ENCODE measurements at regions not wholly inside any gene's neighbourhood (a gene's known extent, or its start where the extent isn't known, plus 50 kb on each side); places are given as distances from the start of the nearest gene placed in this dataset.

- no peak overlapping the region for H3K14ac ChIP-seq (ENCODE audit: low read length)
- no peak for DNase-seq
- no peak overlapping the region for H3K4me3 ChIP-seq (ENCODE audit: low read depth, low read length)
- H2BK120ac ChIP-seq (ENCODE audit: insufficient read depth, low read length, poor library complexity), result no peak overlapping the region
- H3K9me3 ChIP-seq (ENCODE audit: insufficient read depth, low read depth, low read length), result peaks cover 2% of the 10 kb centered on the region
- H3K23ac ChIP-seq (ENCODE audit: low read length), result no peak overlapping the region
- no peaks in the 10 kb centered on the region for H3K79me2 ChIP-seq (ENCODE audit: control insufficient read depth, insufficient read depth, low read length, poor library complexity)
- no peak overlapping the region for H3K4me2 ChIP-seq (ENCODE audit: low read length)
- no peak overlapping the region for H4K8ac ChIP-seq (ENCODE audit: low read depth, low read length)
- H2AFZ ChIP-seq (ENCODE audit: insufficient read depth, low read length, poor library complexity), result no peak overlapping the region
- H3K36me3 ChIP-seq (ENCODE audit: control insufficient read depth in 1 of 2, insufficient read depth in 2 of 2, low read length in 2 of 2), result no peaks in the 10 kb centered on the region
- no peak overlapping the region for H3K4ac ChIP-seq (ENCODE audit: low read depth, low read length)
- H3K18ac ChIP-seq (ENCODE audit: low read length), result no peak overlapping the region
- no peak overlapping the region for H2BK12ac ChIP-seq (ENCODE audit: low read length)
- H3K79me1 ChIP-seq (ENCODE audit: low read length), result no peaks in the 10 kb centered on the region
- no peak overlapping the region for H3K27ac ChIP-seq (ENCODE audit: low read depth, low read length)
- no peaks in the 10 kb centered on the region for H3K4me1 ChIP-seq (ENCODE audit: control insufficient read depth in 1 of 2, insufficient read depth in 2 of 2, low read length in 2 of 2)
- H2AK5ac ChIP-seq (ENCODE audit: low read length), result no peak overlapping the region
- no peak overlapping the region for H2BK5ac ChIP-seq (ENCODE audit: low read depth, low read length, poor library complexity)
- no CpG with 5 or more reads among the region's 3 CpGs for WGBS (ENCODE audit: extremely low coverage, insufficient coverage, insufficient read length)
- H4K12ac ChIP-seq (ENCODE audit: low read depth, low read length), result no peak overlapping the region
- H3K9ac ChIP-seq (ENCODE audit: low read length), result no peak overlapping the region
- H3K27me3 ChIP-seq (ENCODE audit: insufficient read depth, low read length), result no peaks in the 10 kb centered on the region
- no peak overlapping the region for H4K91ac ChIP-seq (ENCODE audit: low read depth, low read length)
These were observed 728.8 kb downstream of the RNF144A start for GRCh38 chr2:7646024-7646423.

- no peaks in the 10 kb centered on the region for H3K79me2 ChIP-seq (ENCODE audit: control insufficient read depth, insufficient read depth, low read length, poor library complexity)
- no peak overlapping the region for H3K4me2 ChIP-seq (ENCODE audit: low read length)
- no peaks in the 10 kb centered on the region for H3K79me1 ChIP-seq (ENCODE audit: low read length)
- no peak overlapping the region for H3K9ac ChIP-seq (ENCODE audit: low read length)
- no peak overlapping the region for H2BK5ac ChIP-seq (ENCODE audit: low read depth, low read length, poor library complexity)
- H4K91ac ChIP-seq (ENCODE audit: low read depth, low read length), result no peak overlapping the region
- no peak overlapping the region for H3K4ac ChIP-seq (ENCODE audit: low read depth, low read length)
- no peak overlapping the region for H4K12ac ChIP-seq (ENCODE audit: low read depth, low read length)
- WGBS (ENCODE audit: extremely low coverage, insufficient coverage, insufficient read length), result no CpG with 5 or more reads among the region's 6 CpGs
- no peak overlapping the region for H2BK120ac ChIP-seq (ENCODE audit: insufficient read depth, low read length, poor library complexity)
- H3K14ac ChIP-seq (ENCODE audit: low read length), result no peak overlapping the region
- H3K23ac ChIP-seq (ENCODE audit: low read length), result no peak overlapping the region
- no peak overlapping the region for H4K8ac ChIP-seq (ENCODE audit: low read depth, low read length)
- H3K18ac ChIP-seq (ENCODE audit: low read length), result no peak overlapping the region
- H2AK5ac ChIP-seq (ENCODE audit: low read length), result no peak overlapping the region
- H3K4me3 ChIP-seq (ENCODE audit: low read depth, low read length), result no peak overlapping the region
- no peaks in the 10 kb centered on the region for H3K36me3 ChIP-seq (ENCODE audit: control insufficient read depth in 1 of 2, insufficient read depth in 2 of 2, low read length in 2 of 2)
- H3K4me1 ChIP-seq (ENCODE audit: control insufficient read depth in 1 of 2, insufficient read depth in 2 of 2, low read length in 2 of 2), result no peaks in the 10 kb centered on the region
- DNase-seq, result no peak
- no peak overlapping the region for H2AFZ ChIP-seq (ENCODE audit: insufficient read depth, low read length, poor library complexity)
- H3K9me3 ChIP-seq (ENCODE audit: insufficient read depth, low read depth, low read length), result peaks cover 2% of the 10 kb centered on the region
- H2BK12ac ChIP-seq (ENCODE audit: low read length), result no peak overlapping the region
- no peaks in the 10 kb centered on the region for H3K27me3 ChIP-seq (ENCODE audit: insufficient read depth, low read length)
- no peak overlapping the region for H3K27ac ChIP-seq (ENCODE audit: low read depth, low read length)
These were observed 729.4 kb downstream of the RNF144A start for GRCh38 chr2:7646661-7647060.

GRCh38 chr2:7648221-7648795 is 731.1 kb downstream of the RNF144A start:
- no peak overlapping the region for H2AFZ ChIP-seq (ENCODE audit: insufficient read depth, low read length, poor library complexity)
- H3K4me1 ChIP-seq (ENCODE audit: control insufficient read depth in 1 of 2, insufficient read depth in 2 of 2, low read length in 2 of 2), result no peaks in the 10 kb centered on the region
- H3K9ac ChIP-seq (ENCODE audit: low read length), result no peak overlapping the region
- H3K9me3 ChIP-seq (ENCODE audit: insufficient read depth, low read depth, low read length), result no peaks in the 10 kb centered on the region
- H3K4ac ChIP-seq (ENCODE audit: low read depth, low read length), result no peak overlapping the region
- H4K8ac ChIP-seq (ENCODE audit: low read depth, low read length), result no peak overlapping the region
- no peak overlapping the region for H4K12ac ChIP-seq (ENCODE audit: low read depth, low read length)
- no peak overlapping the region for H3K27ac ChIP-seq (ENCODE audit: low read depth, low read length)
- H2BK12ac ChIP-seq (ENCODE audit: low read length), result no peak overlapping the region
- H3K4me2 ChIP-seq (ENCODE audit: low read length), result no peak overlapping the region
- no peaks in the 10 kb centered on the region for H3K79me1 ChIP-seq (ENCODE audit: low read length)
- H4K91ac ChIP-seq (ENCODE audit: low read depth, low read length), result no peak overlapping the region
- no peaks in the 10 kb centered on the region for H3K27me3 ChIP-seq (ENCODE audit: insufficient read depth, low read length)
- no peaks in the 10 kb centered on the region for H3K36me3 ChIP-seq (ENCODE audit: control insufficient read depth in 1 of 2, insufficient read depth in 2 of 2, low read length in 2 of 2)
- no peak overlapping the region for H3K14ac ChIP-seq (ENCODE audit: low read length)
- H2BK5ac ChIP-seq (ENCODE audit: low read depth, low read length, poor library complexity), result no peak overlapping the region
- H3K4me3 ChIP-seq (ENCODE audit: low read depth, low read length), result no peak overlapping the region
- no peak overlapping the region for H2AK5ac ChIP-seq (ENCODE audit: low read length)
- no CpG with 5 or more reads among the region's 7 CpGs for WGBS (ENCODE audit: extremely low coverage, insufficient coverage, insufficient read length)
- no peak overlapping the region for H3K23ac ChIP-seq (ENCODE audit: low read length)
- no peak for DNase-seq
- H2BK120ac ChIP-seq (ENCODE audit: insufficient read depth, low read length, poor library complexity), result no peak overlapping the region
- H3K79me2 ChIP-seq (ENCODE audit: control insufficient read depth, insufficient read depth, low read length, poor library complexity), result no peaks in the 10 kb centered on the region
- H3K18ac ChIP-seq (ENCODE audit: low read length), result no peak overlapping the region

GRCh38 chr2:7649461-7650228 is 732.4 kb downstream of the RNF144A start:
- no peaks in the 10 kb centered on the region for H3K9me3 ChIP-seq (ENCODE audit: insufficient read depth, low read depth, low read length)
- no peaks in the 10 kb centered on the region for H3K36me3 ChIP-seq (ENCODE audit: control insufficient read depth in 1 of 2, insufficient read depth in 2 of 2, low read length in 2 of 2)
- H4K91ac ChIP-seq (ENCODE audit: low read depth, low read length), result no peak overlapping the region
- no peak overlapping the region for H3K14ac ChIP-seq (ENCODE audit: low read length)
- H2AFZ ChIP-seq (ENCODE audit: insufficient read depth, low read length, poor library complexity), result no peak overlapping the region
- H3K4ac ChIP-seq (ENCODE audit: low read depth, low read length), result no peak overlapping the region
- no peak overlapping the region for H3K4me3 ChIP-seq (ENCODE audit: low read depth, low read length)
- H3K18ac ChIP-seq (ENCODE audit: low read length), result no peak overlapping the region
- no peaks in the 10 kb centered on the region for H3K79me2 ChIP-seq (ENCODE audit: control insufficient read depth, insufficient read depth, low read length, poor library complexity)
- no peak overlapping the region for H4K8ac ChIP-seq (ENCODE audit: low read depth, low read length)
- H3K27ac ChIP-seq (ENCODE audit: low read depth, low read length), result no peak overlapping the region
- H2AK5ac ChIP-seq (ENCODE audit: low read length), result no peak overlapping the region
- H2BK5ac ChIP-seq (ENCODE audit: low read depth, low read length, poor library complexity), result no peak overlapping the region
- no peak overlapping the region for H2BK120ac ChIP-seq (ENCODE audit: insufficient read depth, low read length, poor library complexity)
- H3K9ac ChIP-seq (ENCODE audit: low read length), result no peak overlapping the region
- no peaks in the 10 kb centered on the region for H3K79me1 ChIP-seq (ENCODE audit: low read length)
- no peak overlapping the region for H3K23ac ChIP-seq (ENCODE audit: low read length)
- no CpG with 5 or more reads among the region's 6 CpGs for WGBS (ENCODE audit: extremely low coverage, insufficient coverage, insufficient read length)
- no peak overlapping the region for H2BK12ac ChIP-seq (ENCODE audit: low read length)
- no peak overlapping the region for H3K4me2 ChIP-seq (ENCODE audit: low read length)
- no peaks in the 10 kb centered on the region for H3K4me1 ChIP-seq (ENCODE audit: control insufficient read depth in 1 of 2, insufficient read depth in 2 of 2, low read length in 2 of 2)
- H4K12ac ChIP-seq (ENCODE audit: low read depth, low read length), result no peak overlapping the region
- DNase-seq, result no peak
- no peaks in the 10 kb centered on the region for H3K27me3 ChIP-seq (ENCODE audit: insufficient read depth, low read length)

Data from trophoblast cell (in vitro differentiated cells and primary cell).